Stimulated activated CD8-positive, alpha-beta memory T cell treated with anti-CD3 and anti-CD28 coated beads, Interleukin-7, amount 100 ng/mL, for 48 hours (primary cell): ENCODE measurements at regions not wholly inside any gene's neighbourhood (a gene's known extent, or its start where the extent isn't known, plus 50 kb on each side); places are given as distances from the start of the nearest gene placed in this dataset.

Source experiments
- DNase-seq, 2 donors: peaks; one replicate each; pipeline ENCODE4 v3.0.0-alpha.2; 2020; ENCODE audit warnings: low read depth in 1 of 2; ENCODE audit errors: extremely low read depth in 1 of 2

DNA sequence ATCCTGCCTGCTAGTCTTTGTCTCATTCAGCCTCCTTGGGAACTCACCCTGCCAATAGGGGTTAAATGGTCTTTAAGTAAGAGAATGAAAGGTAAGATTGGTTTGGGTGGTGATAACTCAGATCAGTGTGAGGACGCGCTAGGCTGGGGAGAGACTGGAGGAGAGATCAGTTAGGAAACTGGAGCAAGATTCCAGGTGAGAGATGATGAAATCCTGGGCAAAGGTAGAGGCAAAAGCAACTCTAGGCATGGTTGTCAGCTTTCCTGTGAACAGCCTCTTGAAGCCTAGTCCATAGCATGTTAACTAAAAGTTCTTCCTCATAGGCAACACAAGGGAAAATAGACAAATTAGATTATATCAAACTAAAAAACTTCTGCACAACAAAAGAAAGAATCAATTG is 145.2 kb upstream of the ANKRD28 start:
- no peak for DNase-seq

DNA sequence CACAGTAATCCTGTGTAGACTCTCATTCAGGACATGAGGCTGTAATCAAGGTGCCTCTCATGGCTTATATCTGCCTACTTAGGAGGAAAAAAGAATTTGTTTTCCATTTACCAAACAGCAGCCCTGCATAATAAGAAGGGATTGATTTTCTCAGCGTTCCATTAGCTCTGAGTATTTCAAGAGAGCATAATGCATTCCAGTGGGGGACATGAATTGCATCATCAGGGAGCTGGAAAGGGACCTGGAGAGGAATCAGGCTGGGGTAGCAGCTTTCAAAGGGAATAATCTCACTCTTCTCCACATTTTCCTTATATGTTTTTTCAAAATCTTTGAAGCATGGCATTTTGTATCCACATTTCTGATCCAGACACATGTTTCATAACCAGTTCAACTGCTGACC is 150.6 kb upstream of the ANKRD28 start:
- no peak for DNase-seq

DNA sequence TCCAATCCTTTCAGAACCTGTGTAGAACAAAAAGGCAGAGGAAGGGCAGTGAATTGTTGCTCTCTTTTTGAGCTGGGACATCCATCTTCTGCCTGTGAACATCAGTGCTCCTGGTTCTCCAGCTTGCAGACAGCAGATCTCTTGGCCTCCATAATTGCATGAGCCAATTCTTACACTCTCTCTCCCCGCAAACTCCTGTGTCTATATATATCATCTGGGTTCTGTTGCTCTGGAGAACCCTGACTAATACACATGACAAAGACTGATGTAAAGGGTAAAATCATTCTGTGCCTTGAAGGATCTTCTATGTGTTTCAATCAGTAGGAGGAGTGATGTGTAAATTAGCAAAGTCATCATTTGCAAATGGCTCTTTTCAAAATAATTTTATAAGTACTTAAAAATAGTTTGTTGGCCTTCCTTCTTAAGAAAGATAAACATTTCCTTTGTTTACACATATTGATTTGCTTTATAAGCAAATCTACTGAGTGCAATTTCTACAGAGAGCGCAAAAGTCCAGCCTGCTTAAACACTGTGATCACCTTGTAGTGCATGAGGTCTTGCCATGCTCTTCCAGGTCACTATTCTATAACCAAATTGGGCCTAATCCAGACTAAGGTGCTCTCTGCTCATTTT is 154.9 kb upstream of the ANKRD28 start:
- DNase-seq, result no peak

DNA sequence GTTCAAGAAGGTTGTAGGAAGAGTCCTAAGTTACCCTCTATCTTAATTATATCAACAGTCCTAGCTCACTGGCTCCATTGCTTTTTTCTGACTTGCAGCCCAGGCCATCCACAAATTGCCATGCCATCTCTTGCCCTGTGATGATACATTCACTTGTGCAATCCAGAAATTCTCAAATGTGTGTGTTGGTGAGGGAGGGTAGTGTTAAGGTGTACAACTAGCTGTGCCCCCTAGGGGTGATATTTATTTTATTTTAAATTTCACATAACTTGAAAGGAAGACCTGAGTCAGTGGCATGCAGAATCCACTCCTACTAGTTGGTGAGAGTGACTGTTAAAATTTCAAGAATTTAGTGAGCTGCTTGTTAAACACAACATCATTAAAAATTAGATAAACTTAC is 156.1 kb upstream of the ANKRD28 start:
- DNase-seq, result no peak

DNA sequence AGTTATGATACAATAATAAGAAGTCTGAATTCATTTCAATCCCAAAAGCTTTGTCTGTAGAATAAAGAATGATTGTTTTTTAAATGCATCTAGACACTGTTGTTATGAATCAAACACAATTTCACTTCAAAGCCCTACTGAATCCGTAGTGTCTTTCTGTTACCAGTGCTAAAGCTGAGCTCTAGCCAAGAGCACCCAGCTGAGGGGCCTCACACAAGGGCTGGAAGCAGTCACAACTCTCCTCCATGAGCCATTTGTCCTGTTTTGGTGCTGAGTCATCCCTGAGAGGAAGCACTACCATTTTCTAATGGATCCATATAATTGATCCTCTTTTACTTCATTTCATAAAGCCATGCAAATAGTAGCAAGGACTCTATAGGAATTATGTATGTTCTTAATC is 158.2 kb upstream of the ANKRD28 start:
- no peak for DNase-seq

DNA sequence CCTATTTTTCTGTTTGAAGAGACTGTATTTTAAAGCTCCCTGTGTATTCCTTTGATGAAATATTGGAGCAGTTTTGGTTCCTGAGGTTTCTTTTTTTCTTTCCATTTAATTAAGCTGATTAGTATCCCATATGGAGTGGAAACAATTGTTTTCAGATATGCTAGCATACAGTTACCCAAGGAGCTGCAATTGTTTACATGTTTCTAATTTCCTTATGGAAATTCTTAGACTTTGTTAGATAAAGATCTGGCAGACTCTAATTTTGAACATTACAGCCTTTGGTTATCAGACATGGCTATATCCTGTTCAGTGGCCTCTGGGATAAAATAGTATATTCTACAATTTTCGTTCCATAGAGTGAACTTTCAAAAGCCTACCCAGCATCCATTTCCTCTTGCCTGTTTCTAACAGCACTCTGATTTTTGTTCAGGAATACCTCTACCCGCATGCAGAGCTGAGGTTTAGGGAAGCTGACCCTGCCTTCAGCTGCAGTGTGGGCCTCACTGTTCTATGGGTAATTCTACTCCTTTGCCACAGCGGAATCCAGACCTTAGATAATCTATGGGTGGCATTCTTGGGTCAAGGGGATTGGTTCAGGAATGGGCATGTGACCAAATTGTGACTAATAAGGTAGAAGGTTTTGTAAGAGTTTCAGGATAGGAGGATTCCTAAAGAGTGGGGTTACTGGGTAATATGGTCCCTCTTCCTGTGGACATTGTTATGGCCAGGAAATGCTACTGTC is 161.1 kb upstream of the ANKRD28 start:
- no peak for DNase-seq

DNA sequence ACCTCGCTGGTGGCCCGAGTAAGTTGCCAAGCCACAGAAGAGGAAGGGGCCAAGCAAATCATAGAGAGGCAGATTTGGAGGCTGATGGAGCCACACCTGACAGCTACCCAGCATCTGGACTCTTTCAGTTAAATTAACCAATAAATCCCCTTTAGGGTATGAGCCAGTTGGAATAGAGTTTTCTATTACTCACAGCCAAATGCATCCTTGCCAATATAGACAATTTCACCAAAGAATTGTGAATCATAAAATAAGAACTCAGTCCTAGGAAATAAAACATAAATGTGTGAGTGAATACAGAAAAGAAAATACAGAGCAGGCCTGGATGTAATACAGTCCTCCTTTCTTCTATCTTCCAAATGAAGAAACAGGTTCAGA is 161.6 kb upstream of the ANKRD28 start:
- DNase-seq, result no peak

DNA sequence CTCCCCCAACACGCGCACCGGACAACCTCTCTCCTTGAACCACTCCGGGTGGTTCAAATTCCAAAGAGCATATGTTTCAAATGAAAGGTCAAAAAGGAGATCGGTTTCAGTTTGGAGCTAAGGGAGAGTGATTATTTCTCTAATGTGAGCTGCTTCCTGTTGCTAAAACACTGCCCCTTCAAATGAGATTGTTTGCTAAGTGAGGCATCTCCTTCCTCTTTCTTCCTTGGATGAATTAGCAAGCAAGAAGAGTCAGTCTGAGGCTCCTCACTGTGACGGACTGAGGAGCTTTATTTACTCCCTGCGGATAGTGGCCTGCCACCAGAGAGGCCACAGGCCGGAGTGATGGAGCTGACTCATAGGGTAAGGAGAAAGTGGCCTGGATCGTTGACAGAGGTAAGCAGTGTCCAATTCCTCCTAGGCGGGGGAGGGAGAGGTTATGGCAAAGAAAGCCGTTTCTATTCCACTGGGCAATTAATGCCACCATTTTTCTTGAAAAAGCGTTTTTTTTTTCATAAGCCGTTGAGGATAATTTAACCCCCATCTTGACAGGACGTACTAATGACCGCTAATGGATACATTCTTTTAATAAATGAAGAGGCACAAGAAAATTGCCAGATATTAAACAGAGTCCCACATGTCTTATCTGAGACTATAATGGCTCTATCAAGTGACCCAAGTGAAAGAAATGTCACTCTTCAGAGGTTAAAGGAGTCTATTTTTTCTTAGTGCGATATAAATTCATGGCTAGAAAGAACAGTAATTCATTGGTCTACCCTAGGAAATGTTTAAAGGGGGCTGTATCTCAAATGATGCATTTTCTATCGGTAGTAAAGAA is 167.0 kb upstream of the ANKRD28 start:
- DNase-seq, result no peak

DNA sequence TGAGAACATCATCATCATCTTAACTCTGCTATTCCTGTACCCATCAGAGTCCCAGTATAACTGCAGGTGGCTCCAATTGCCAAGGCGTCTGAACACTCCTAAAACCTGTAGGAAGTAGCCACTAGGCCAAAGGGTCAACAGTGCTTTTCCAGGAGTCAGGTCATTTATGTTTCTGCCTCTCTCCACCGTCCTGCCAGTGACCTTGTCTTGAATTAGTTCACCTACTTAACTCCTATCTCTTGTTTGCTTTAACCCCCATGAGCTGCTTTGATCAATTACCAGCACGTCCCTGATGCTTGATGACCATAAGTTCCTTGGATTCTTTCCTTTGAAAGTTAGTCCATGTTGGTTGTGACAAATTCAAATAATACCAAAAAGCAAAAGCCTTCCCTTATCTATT is 169.8 kb upstream of the ANKRD28 start:
- DNase-seq, result no peak

DNA sequence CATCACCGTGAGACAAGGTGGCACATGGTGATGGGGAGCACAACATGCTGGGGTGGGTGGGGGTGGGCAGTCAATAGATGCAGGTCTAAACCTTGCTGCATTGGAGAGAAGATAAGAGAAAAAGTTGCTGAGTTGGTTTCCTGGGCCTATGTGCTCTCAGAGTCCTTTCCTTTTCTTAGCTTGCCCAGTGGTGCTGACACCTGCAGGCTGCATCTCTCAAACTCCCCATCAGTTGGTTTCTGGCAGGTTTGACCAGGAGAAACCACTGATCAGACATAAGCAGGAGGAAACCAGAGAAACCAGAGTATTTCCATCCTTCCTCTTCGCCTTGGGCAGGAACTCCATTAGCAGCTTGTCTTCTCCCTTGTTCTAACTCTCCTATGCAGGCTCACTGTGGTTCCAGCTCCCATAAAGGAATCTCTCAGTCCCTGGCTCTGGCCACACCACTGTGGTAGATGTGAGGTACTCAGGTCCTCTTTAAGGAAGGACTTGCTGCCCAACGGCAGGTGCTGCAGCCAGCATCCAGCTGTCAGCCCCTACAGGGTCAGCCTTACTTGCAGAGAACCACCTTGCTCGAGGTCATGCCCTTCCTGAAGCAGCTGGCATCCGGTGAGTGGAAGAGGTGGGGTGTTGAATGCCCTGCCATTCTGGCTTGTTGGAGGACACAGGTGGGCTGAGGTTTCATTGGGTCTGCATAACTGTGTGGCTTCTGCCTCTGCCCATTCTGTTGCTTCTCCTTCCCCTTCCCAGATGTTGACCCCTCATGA is 172.3 kb upstream of the ANKRD28 start:
- DNase-seq, result no peak

DNA sequence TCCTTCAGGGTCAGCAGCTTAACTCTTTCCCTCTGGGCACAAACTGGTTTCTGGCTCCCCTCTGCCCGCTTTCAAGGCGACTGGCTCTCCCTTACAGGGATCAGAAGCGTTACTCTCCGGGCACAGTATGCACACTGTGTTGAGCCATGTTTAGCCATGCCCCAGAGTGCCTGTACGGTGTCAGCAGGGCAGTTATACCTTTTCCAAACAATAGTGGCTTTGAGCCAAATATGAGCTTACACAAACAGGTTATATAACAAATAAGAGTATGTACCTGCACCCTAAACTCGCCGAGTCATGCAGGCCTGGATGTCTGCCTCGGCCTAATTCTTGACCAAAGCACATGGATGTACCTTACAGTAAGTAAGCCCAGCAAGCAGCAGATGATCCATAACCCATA is 175.6 kb upstream of the ANKRD28 start:
- DNase-seq, result no peak

DNA sequence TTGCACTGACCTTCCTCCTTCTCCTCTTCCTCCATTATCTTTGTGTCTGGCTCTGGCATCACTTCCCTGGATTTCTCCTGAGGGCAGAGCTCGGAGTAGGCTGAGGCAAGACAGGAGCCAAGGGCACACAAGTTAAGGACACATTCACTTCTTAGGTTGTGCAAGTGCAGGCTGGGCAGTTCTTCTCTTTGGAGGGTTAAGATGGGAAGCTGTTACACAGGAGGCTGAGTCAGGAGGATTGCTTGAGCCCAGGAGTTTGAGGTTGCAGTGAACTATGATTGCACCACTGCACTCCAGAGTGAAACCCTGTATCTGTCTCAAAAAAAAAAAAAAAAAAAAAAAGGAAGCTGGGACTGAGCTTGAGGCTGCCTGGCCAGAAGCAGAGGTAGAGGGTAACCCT is 176.2 kb upstream of the ANKRD28 start:
- no peak for DNase-seq

DNA sequence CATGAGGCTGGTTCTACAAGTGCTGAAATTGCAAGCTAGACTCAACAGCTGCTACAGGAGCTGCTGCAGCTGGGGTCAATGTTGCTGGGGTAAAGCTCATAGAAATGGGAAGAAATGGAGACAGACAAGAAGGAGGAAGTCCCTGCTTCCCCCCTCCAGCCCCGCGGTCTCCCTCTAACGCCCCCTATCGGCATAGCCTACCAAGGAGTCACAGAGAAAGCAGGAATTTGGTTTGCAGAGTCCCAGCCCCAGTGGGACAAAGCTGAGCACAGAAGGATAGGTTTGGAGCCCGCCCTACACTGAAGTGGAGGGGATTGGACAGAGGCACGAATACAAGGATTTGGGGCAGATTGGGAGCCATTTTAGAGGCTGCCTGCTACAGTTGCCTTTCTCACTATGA is 176.9 kb upstream of the ANKRD28 start:
- no peak for DNase-seq

DNA sequence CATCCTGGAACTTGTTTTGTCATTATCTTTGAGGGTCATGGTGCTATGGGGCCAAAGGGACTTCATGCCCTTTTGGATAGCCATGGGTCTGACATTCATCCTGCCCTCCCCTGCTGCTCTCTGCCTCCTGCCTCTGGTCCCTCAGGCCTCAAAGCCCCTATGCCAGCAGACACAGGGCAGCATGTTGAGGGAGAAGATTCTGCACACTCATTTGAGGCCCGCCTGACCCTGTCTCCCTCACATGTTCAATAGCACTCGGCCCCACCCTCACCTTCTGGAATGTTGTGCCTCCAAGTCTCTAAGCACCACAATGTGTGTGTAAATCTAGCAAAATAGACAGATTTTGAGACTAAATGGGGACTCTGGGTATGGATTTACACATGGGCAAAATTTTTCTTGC is 178.7 kb upstream of the ANKRD28 start:
- DNase-seq, result no peak

DNA sequence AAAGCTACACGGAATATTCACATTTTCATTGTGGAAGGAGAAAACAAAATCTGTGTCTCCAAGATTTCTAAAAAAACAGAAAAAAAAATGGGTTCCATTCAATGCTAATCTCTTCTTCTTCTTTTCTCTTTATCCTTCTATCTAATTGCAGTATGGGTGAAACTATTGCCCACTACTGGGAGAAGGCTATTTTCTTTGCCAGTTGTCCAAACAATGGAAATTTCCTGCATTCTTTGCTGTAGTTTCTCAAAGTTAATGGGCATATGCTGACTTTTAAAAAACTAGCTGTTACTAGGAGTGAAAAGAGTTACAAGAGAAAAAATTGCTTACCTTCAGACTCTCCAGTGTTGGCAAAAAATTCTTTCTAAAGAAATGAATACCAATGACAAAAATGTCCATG is 179.3 kb upstream of the ANKRD28 start:
- no peak for DNase-seq

DNA sequence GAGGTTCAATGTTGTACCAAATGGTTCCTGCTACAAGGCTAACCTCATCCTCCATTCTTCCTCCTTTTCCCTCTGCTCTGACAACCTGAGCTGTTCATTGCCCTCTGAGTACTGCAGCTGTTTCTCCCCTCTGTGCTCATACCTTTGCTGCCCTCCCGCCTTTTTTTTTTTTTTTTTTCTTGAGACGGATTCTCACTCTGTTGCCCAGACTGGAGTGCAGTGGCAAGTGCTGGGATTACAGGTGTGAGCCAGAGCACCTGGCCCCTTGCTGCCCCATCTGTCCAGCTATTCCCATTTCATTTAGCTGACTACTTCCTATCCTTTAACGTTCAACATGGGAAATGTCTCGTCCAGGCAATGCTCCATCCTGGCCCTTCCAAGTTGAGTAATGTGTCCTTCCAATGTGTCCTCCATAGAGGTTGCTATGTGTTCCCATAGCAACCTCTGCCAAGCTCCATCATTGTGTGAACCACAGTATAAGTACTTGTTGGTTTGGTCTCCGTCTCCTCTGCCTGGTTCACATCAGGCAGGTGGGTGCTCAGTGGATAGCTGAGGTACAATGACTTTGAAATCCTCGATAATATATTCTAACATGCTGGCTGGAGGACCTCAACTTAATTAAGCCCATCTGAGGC is 179.9 kb upstream of the ANKRD28 start:
- DNase-seq, result no peak

DNA sequence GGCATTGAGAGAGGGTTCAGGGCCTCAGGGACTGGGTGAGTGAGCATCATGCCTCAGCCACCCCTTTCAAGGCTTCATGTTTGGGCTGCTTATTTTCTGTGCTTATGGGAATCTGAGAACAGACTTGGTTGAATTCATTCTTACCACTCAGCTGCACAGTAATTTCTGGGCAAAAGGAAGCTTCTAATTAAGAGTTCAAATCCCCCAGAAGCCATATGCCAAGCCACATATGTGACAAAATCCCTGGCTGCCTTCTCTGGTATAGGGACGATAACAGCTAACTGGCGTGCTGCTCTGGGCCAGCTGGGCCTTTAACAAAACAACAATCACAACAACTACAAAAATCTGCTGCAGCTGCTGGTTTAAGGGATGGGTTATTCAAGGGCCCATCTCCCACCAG is 181.0 kb upstream of the ANKRD28 start:
- DNase-seq, result no peak

DNA sequence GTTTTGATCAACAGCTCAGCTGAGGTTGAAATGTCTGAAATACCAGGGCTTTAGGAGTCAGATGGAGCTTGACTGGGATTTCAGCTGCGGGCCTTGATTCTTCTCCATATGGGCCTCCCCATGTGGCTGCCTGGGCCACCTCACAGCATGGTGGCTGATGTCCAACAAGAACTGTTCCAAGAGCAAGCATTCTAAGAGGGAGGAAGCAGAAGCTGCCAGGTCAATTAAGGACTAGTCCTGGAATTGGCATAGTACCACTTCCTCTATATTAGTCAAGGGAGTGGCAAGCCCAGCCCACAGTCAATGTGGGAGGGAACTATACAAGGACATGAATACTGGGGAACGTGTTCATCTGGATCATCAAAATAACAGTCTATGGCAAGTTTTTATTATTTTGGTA is 181.7 kb upstream of the ANKRD28 start:
- no peak for DNase-seq

DNA sequence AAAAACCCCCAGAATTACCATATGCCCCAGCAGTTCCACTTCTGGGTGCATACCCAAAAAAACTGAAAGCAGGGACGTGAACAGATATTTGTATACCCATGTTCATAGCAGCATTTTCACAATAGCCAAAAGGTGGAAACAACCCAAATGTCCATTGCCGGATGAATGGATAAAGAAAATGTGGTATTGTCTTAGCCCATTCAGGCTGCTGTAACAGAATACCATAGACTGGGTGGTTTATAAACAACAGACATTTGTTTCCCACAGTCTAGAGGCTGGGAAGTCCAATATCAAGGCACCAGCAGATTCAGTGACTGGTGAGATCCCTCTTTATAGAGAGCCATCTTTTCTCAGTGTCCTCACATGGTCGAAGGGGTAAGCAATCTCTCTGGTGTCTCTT is 182.1 kb upstream of the ANKRD28 start:
- DNase-seq, result no peak

DNA sequence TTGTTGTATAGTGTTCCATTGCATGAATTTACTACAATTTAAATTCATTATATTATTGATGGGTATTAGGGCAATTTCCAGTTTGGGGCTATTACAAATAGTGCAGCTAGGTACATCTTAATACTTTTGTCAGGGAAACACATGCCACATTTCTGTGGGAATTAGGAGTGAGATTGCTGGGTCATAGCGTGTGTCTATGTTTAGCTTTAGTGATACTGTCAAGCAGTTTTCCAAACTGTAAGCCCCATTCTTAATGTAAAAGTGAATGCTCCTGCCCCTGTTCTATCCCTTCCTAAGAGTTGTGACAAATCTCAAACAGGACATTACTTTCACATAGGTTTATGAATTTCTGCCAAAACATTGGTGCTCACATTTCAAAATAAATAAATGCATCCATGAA is 184.5 kb upstream of the ANKRD28 start:
- no peak for DNase-seq

DNA sequence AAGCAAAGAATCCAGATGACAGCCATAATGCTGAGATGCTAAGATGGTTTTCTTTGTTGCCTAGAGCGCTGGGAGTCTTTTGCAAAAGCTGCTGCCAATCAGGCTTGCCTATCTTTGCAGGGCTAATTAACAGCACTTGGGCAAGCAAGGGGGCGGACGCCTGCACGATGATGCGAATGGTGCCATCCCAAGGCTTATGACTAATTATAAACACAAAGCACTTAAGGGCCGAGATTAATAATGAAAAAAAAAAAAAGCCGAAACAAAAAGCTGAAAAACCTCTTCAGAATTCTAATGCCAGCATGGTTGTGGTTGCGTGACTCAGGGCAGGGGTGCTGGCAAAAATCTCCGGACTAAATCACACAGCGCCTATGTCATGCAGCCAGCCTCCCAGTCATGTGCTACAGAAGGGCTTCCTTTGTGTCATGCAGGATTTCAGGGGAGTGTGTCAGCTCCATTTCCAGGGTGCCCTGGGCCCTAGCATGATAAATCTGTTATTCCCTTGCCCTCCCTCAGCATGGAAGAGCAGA is 185.0 kb upstream of the ANKRD28 start:
- DNase-seq, result no peak
